Nephron progenitor cell (in vitro differentiated cells): ENCODE measurements at regions not wholly inside any gene's neighbourhood (a gene's known extent, or its start where the extent isn't known, plus 50 kb on each side); places are given as distances from the start of the nearest gene placed in this dataset.

Source experiments
- DNase-seq: peaks from one replicate; pipeline ENCODE4 v3.0.0; 2021
- H3K27ac Mint-ChIP-seq: 2 replicates; pipeline ENCODE4 v1.8.0; 2021; ENCODE audit warnings: mild to moderate bottlenecking, moderate library complexity, mixed read lengths
- H3K27me3 Mint-ChIP-seq: 2 replicates; pipeline ENCODE4 v1.8.0; 2021; ENCODE audit warnings: mild to moderate bottlenecking, low read depth, mixed read lengths; ENCODE audit not compliant: poor library complexity
- H3K36me3 Mint-ChIP-seq: 2 replicates; pipeline ENCODE4 v1.8.0; 2021; ENCODE audit warnings: low read depth, mixed read lengths
- H3K4me1 Mint-ChIP-seq: 2 replicates; pipeline ENCODE4 v1.8.0; 2021; ENCODE audit warnings: mixed read lengths
- H3K4me3 Mint-ChIP-seq: 2 replicates; pipeline ENCODE4 v1.8.0; 2021; ENCODE audit warnings: mild to moderate bottlenecking, moderate library complexity, mixed read lengths
- H3K9me3 Mint-ChIP-seq: 2 replicates; pipeline ENCODE4 v1.8.0; 2021; ENCODE audit warnings: mild to moderate bottlenecking, moderate library complexity, mixed read lengths
- CTCF ChIP-seq: fragments of 200-600 bp; sonication (generic); IDR thresholded peaks from 2 replicates; pipeline ENCODE4 v1.5.0; 2021; ENCODE audit warnings: antibody characterized with exemption

GRCh38 chr6:27076116-27076515 lies 171.4 kb upstream of the PRSS16 start:
- H3K36me3 Mint-ChIP-seq = no peaks in the 10 kb centered on the region
- TF ChIP-seq CTCF = no peak
- no peak overlapping the region for H3K4me3 Mint-ChIP-seq
- H3K27me3 Mint-ChIP-seq = peaks cover 39% of the 10 kb centered on the region
- no peak overlapping the region for H3K27ac Mint-ChIP-seq
- DNase-seq = no peak
- H3K9me3 Mint-ChIP-seq = no peaks in the 10 kb centered on the region
- peaks cover 7% of the 10 kb centered on the region for H3K4me1 Mint-ChIP-seq

- H3K4me3 Mint-ChIP-seq = peak overlapping the region; percentile 84
- peaks cover 53% of the 10 kb centered on the region for H3K27me3 Mint-ChIP-seq
Measured at GRCh38 chr6:27078734-27079357, 168.7 kb upstream of the PRSS16 start.

GRCh38 chr6:27081188-27081587 lies 166.3 kb upstream of the PRSS16 start:
- H3K27me3 Mint-ChIP-seq = peaks cover 53% of the 10 kb centered on the region
- H3K4me1 Mint-ChIP-seq = peaks cover 15% of the 10 kb centered on the region
- DNase-seq = no peak
- no peaks in the 10 kb centered on the region for H3K36me3 Mint-ChIP-seq
- TF ChIP-seq CTCF = no peak
- no peak overlapping the region for H3K4me3 Mint-ChIP-seq
- no peak overlapping the region for H3K27ac Mint-ChIP-seq
- no peaks in the 10 kb centered on the region for H3K9me3 Mint-ChIP-seq

More at GRCh38 chr6:27078734-27079357, 168.7 kb upstream of the PRSS16 start:
- Mint-ChIP-seq H3K4me1 (peaks cover 15% of the 10 kb centered on the region), H3K36me3 (no peaks in the 10 kb centered on the region), H3K27ac (no peak overlapping the region), H3K9me3 (no peaks in the 10 kb centered on the region)
- TF ChIP-seq CTCF = peak; percentile 67
- peak; percentile 46 for DNase-seq

GRCh38 chr6:27081931-27082330 lies 165.6 kb upstream of the PRSS16 start:
- H3K27me3 Mint-ChIP-seq = peaks cover 50% of the 10 kb centered on the region
- no peak for DNase-seq
- no peak overlapping the region for H3K4me3 Mint-ChIP-seq
- no peaks in the 10 kb centered on the region for H3K9me3 Mint-ChIP-seq
- H3K36me3 Mint-ChIP-seq = no peaks in the 10 kb centered on the region
- TF ChIP-seq CTCF = no peak
- no peak overlapping the region for H3K27ac Mint-ChIP-seq
- H3K4me1 Mint-ChIP-seq = peaks cover 15% of the 10 kb centered on the region

GRCh38 chr6:27088068-27088467 lies 159.4 kb upstream of the PRSS16 start:
- no peak for TF ChIP-seq CTCF
- no peaks in the 10 kb centered on the region for H3K36me3 Mint-ChIP-seq
- no peak overlapping the region for H3K4me3 Mint-ChIP-seq
- no peaks in the 10 kb centered on the region for H3K9me3 Mint-ChIP-seq
- no peak for DNase-seq
- H3K27ac Mint-ChIP-seq = no peak overlapping the region
- peaks cover 10% of the 10 kb centered on the region for H3K4me1 Mint-ChIP-seq
- peaks cover 63% of the 10 kb centered on the region for H3K27me3 Mint-ChIP-seq

- H3K4me3 Mint-ChIP-seq = peak overlapping the region; percentile 92
- H3K27ac Mint-ChIP-seq = no peak overlapping the region
Measured at GRCh38 chr6:27091661-27092315, 155.7 kb upstream of the PRSS16 start.

More at GRCh38 chr6:27091661-27092315, 155.7 kb upstream of the PRSS16 start:
- no peak for TF ChIP-seq CTCF
- peak; percentile 55 for DNase-seq
- Mint-ChIP-seq H3K9me3 (peaks cover 6% of the 10 kb centered on the region), H3K36me3 (no peaks in the 10 kb centered on the region), H3K27me3 (peaks cover 79% of the 10 kb centered on the region), H3K4me1 (peaks cover 15% of the 10 kb centered on the region)
